GM21360 (cell line): ENCODE measurements at regions not wholly inside any gene's neighbourhood (a gene's known extent, or its start where the extent isn't known, plus 50 kb on each side); places are given as distances from the start of the nearest gene placed in this dataset.
A peak's percentile ranks its signal among the peaks of the same experiment; 100 is the strongest.
"Not testable (repeated sequence)": the region's sequence is repeated elsewhere in the genome, so short reads cannot be mapped to it uniquely, and the experiment has no call there.

Experiments used
- ATAC-seq: cut with Tn5 transposase; IDR thresholded peaks from one replicate; pipeline ENCODE4 v1.9.1; 2021; ENCODE audit warnings: mild to moderate bottlenecking, moderate library complexity; ENCODE audit not compliant: unreplicated experiment

DNA sequence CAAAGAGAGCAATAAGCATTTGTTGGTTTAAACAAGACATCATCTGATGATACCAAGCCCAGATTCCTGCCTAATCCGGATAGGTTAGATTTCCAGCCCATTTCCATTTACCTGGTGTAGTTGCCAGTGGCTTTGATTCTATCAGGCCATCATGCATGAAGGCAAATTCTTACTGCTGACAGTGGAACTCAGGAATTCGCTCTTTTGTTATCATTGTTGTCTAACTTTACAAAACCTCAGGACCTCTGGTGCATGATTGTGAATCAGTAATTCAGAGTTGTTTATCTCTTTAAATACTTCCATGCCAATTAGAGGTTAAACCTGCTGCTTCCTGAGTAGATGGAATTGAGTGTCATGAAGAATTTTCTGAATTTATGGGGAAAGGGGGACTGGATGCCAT, 76.5 kb downstream of the C9orf152 start:
- no peak for ATAC-seq

DNA sequence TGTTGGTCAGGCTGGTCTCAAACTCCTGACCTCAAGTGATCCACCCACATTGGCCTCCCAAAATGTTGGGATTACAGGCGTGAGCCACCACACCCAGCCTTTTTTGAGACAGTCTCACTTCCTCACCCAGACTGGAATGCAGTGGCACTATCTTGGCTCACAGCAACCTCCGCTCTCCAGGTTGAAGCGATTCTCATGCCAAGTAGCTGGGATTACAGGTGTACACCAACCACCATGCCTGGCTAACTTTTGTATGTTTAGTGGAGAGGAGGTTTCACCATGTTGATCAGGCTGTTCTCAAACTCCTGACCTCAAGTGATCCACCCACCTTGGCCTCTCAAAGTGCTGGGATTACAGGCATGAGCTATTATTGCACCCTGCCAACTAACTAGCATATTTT, 75.4 kb downstream of the C9orf152 start:
- ATAC-seq, result not testable (repeated sequence)

- no peak for ATAC-seq
Measured at GRCh38 chr9:110133059-110133458, 74.9 kb downstream of the C9orf152 start.

DNA sequence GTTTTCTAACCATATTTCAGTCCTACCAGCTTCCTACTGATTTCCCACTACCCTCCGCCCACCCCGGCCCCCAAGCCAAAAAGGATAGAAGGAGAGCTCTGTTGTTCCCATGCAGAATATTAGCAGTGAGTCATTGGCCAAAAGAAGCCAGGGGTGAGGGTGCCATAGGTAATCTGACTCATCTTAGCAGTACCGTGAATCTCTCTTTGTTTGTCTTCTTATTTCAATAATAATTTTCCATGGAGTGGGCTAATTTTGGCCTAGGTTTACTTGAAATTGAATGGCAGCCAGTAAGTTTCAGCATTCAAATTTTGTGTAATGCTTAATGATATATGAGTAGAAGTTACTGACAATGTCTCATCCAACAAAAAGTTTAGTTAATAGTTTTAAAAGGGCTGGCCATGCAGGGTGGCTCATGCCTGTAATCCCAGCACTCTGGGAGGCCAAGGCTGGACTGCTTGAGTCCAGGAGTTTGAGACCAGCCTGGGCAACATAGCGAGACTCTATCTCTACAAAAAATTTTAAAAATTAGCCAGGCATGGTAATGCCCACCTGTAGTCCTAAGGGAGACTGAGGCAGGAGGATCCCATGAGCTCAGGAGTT, 74.2 kb downstream of the C9orf152 start:
- no peak for ATAC-seq

DNA sequence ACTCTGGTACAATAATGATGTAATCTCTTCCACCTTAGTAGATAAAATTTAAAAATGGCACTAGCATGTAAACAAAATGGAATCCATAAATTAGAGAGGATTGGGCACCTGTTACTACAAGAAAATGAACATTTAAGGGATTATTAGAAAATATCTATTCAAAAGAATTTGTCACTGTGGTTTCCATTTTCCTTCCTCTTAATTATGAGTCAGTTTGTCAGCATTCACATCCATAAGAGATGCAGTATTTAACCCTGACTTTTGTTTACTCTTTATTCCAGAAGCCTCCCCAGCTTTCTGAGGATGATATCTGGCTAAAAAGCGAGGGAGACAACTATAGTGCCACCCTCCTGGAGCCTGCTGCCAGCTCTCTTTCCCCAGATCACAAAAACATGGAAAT, 72.1 kb downstream of the C9orf152 start:
- no peak for ATAC-seq

GRCh38 chr9:110136802-110137201, 71.2 kb downstream of the C9orf152 start:
- no peak for ATAC-seq

- no peak for ATAC-seq
Measured at GRCh38 chr9:110140276-110140675, 67.7 kb downstream of the C9orf152 start.

DNA sequence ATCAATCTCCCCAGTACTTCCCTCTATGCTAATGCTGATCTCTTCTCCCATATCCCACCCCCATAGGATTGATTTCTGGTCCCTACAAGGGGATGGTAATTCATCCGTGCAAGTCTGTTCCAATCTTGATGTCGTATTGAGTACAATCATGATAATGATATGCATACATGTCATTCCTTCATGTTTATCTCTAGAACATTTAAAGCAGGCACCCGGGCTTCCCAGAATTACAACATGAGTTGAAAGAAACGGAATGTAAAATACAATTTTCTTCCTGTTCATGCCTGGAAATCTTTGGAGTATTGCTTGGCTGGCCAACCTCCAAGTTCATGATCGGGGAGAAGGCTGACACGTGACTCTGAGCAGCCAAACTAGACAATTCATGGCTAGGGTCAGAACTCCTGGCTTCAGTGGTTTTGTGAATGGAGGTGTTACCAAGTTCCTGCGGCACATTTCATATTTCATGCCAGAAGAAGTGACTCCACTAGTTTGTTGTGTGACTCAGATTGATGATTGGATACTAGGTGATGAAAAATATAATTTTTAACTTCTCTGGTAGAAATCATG, 66.6 kb downstream of the C9orf152 start:
- no peak for ATAC-seq

GRCh38 chr9:110142253-110142652, 65.7 kb downstream of the C9orf152 start:
- ATAC-seq, result no peak

GRCh38 chr9:110142868-110143481, 65.0 kb downstream of the C9orf152 start:
- ATAC-seq, result peak; percentile 26

GRCh38 chr9:110143485-110143884, 64.5 kb downstream of the C9orf152 start:
- peak; percentile 36 for ATAC-seq

DNA sequence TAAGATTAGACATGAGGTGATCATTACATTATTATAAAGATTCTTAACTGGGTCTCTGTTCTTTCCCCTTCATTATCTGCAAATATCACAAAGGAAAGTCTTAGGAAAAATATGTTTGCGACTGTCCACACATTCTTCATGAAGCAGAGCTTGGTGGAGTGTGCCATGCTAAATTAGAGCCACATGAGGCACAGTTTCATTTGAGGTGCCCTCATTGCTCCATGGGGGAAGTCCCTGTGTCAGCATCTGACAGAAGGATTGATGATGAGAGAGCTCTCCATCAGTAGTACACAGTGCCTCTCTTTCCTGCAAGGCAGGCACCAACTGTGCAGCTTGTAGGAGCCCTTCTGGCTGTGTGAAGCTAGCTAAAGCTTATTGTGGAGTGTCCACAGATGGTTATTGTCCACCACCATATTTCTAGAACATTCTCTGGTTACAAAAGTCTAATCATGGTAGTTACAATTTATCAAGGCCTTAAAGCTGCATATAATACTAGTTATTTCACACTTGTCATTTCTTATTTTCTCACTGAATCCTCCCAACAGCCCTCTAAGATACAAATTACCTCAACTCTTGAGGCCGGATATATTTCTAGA, 63.9 kb downstream of the C9orf152 start:
- peak; percentile 50 for ATAC-seq

DNA sequence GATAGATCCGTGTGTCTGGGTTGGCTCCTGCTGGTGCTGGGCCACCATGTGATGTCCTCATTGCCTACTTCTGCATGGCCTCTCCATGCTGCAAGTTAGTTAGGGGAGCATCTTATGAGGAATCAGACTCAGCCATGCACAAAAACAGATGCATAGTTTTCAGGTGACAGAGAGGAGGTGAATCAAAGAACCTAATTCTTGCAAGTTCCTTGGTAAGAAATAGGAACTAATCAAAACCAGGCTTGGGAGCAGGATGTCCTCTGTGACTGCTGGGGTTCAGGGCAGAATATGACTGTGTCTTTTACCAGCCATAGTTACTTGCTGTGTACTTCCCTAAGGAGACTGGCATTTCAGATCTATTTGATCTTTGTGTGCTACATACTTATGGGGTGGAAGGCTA, 61.6 kb downstream of the C9orf152 start:
- ATAC-seq, result no peak

- peak; percentile 70 for ATAC-seq
Measured at GRCh38 chr9:110148384-110148783, 59.6 kb downstream of the C9orf152 start.

DNA sequence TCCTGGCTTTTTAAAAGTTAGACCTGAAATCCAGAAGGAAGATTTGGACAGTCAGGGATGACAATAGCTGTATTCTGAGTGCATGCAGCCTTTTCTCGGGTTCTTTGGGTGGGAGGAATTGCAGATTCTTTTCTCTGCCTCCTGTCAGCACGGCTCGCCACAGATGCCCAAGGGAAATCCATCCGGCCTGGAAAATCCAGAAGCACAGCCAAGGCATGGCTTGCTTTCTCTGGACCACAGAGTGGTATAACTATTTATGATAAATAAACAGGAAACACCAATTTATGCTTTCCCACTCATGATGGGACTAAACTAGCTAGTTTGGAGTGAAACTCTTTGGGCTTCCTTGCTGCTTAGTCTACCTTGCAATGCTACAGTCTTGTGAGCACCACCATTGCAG, 59.1 kb downstream of the C9orf152 start:
- no peak for ATAC-seq
